HG03108 (cell line): ENCODE measurements at regions not wholly inside any gene's neighbourhood (a gene's known extent, or its start where the extent isn't known, plus 50 kb on each side); places are given as distances from the start of the nearest gene placed in this dataset.

Experiments used
- ATAC-seq: cut with Tn5 transposase; IDR thresholded peaks from one replicate; pipeline ENCODE4 v1.9.1; 2021; ENCODE audit warnings: moderate library complexity; ENCODE audit not compliant: unreplicated experiment

GRCh38 chr5:6029811-6030271 lies 348.5 kb downstream of the MED10 start:
- no peak for ATAC-seq

- no peak for ATAC-seq
These were observed 351.5 kb downstream of the MED10 start for GRCh38 chr5:6026766-6027406.

GRCh38 chr5:6019612-6020011 lies 358.7 kb downstream of the MED10 start:
- no peak for ATAC-seq

- no peak for ATAC-seq
These were observed 364.8 kb downstream of the MED10 start for GRCh38 chr5:6013506-6013905.

GRCh38 chr5:6011199-6011598 lies 367.1 kb downstream of the MED10 start:
- no peak for ATAC-seq

- ATAC-seq, result no peak
These were observed 371.5 kb downstream of the MED10 start for GRCh38 chr5:6006838-6007314.

- no peak for ATAC-seq
These were observed 375.1 kb downstream of the MED10 start for GRCh38 chr5:6003040-6003825.

- no peak for ATAC-seq
These were observed 377.5 kb downstream of the MED10 start for GRCh38 chr5:6000867-6001266.

GRCh38 chr5:5995819-5996218 lies 382.5 kb downstream of the MED10 start:
- ATAC-seq, result no peak

- ATAC-seq, result no peak
These were observed 391.7 kb downstream of the MED10 start for GRCh38 chr5:5986492-5987178.

GRCh38 chr5:5985332-5985731 lies 393.0 kb downstream of the MED10 start:
- ATAC-seq, result no peak

GRCh38 chr5:5983261-5983980 lies 394.9 kb downstream of the MED10 start:
- no peak for ATAC-seq

GRCh38 chr5:5981562-5981961 lies 396.8 kb downstream of the MED10 start:
- ATAC-seq, result no peak

GRCh38 chr5:5980538-5980895 lies 397.8 kb downstream of the MED10 start:
- ATAC-seq, result no peak

GRCh38 chr5:5979761-5980537 lies 398.4 kb downstream of the MED10 start:
- no peak for ATAC-seq

- ATAC-seq, result no peak
These were observed 399.0 kb downstream of the MED10 start for GRCh38 chr5:5979377-5979760.

- no peak for ATAC-seq
These were observed 399.6 kb downstream of the MED10 start for GRCh38 chr5:5978501-5979376.

- ATAC-seq, result no peak
These were observed 407.1 kb downstream of the MED10 start for GRCh38 chr5:5971203-5971602.

- no peak for ATAC-seq
These were observed 408.3 kb downstream of the MED10 start for GRCh38 chr5:5969942-5970483.
